Brain microvascular endothelial cell (primary cell): ENCODE measurements at regions not wholly inside any gene's neighbourhood (a gene's known extent, or its start where the extent isn't known, plus 50 kb on each side); places are given as distances from the start of the nearest gene placed in this dataset.

Source experiments
- DNase-seq: peaks from one replicate; pipeline ENCODE4 v3.0.0-alpha.2; 2020
- H3K27ac ChIP-seq: fragments of 250-450 bp; sonication (Bioruptor Pico); 2 replicates; pipeline ENCODE4 v1.5.1; 2020; ENCODE audit warnings: mild to moderate bottlenecking, moderate library complexity
- H3K27me3 ChIP-seq: fragments of 250-450 bp; sonication (Bioruptor Pico); replicated peaks from 2 replicates; pipeline ENCODE4 v1.5.1; 2020; ENCODE audit warnings: mild to moderate bottlenecking
- H3K36me3 ChIP-seq: fragments of 250-450 bp; sonication (Bioruptor Pico); replicated peaks from 2 replicates; pipeline ENCODE4 v1.5.1; 2020; ENCODE audit warnings: mild to moderate bottlenecking
- H3K4me3 ChIP-seq: 2 replicates; pipeline ENCODE4 v1.5.1; 2011; ENCODE audit warnings: low read depth, mild to moderate bottlenecking, control low read depth, low read length, moderate library complexity
- CTCF ChIP-seq: IDR thresholded peaks from 2 replicates; pipeline ENCODE4 v1.5.1; 2011; ENCODE audit warnings: low read depth, mild to moderate bottlenecking, moderate library complexity, low read length, control low read depth, inconsistent platforms; ENCODE audit errors: missing control alignments
- in situ Hi-C: cut with HindIII; loops from 2 replicates; pipeline ENCODE4 v1.10.0; 2017; ENCODE audit warnings: low sequenced_read_pairs, low pct_ligation_motif_present

DNA sequence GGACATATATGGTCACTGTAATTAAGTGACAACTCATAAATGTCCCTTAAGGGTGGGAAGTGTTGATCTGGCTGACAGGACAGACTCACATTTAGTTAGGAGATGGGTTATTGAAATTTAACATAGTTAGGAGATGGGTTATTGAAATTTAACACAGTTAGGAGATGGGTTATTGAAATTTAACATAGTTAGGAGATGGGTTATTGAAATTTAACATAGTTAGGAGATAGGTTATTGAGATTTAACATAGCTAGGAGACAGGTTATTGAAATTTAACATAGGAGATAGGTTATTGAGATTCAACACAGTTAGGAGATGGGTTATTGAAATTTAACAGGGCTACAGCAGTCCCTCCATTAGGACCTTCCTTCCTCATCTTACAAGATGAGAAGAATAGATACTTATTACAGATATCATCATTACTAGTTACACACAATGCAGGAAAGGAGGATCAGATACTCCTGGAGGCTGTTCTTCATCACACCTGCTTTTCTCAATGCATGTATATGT is 98.5 kb downstream of the MTNR1B start:
- Histone ChIP-seq H3K27me3 (no peaks in the 10 kb centered on the region), H3K4me3 (no peak overlapping the region), H3K36me3 (no peaks in the 10 kb centered on the region), H3K27ac (no peak overlapping the region)
- no peak for DNase-seq
- in situ Hi-C loops: no loop called here
- no peak for TF ChIP-seq CTCF

DNA sequence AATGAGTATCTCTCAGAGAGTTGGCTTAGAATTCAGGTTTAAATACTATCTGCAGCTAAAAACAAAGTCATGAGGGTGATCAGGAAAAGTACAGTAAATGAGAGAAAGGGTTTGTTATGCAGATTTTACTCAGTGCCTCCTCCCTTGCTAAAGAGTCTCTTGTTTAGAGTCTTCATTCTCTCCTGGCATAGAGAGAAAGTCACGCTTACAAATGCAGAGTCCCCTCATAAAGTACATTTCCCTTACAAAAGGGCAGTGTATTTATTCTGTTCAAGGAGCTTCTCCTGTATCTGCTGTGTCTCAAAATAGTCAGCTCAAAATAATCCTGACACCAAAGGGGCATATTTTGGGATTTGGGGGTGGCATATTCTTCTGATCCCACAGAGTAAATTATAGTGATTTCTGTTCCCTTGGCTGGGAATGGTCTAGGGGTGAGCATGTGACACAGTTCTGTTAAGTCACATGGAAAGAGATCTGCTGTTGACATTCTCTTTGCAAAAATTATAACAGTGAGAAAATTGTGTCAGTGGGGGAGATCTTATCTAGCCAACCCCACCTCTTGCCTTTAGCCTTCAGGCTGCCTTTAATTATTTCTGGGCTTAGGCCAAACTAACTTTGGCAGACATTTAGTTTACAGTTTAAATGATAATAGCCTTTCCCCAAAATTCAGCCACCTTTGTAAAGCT is 102.9 kb downstream of the MTNR1B start:
- H3K27me3 ChIP-seq: no peaks in the 10 kb centered on the region
- H3K27ac ChIP-seq: no peak overlapping the region
- no peak for DNase-seq
- no peak for TF ChIP-seq CTCF
- in situ Hi-C loops: no loop called here
- no peaks in the 10 kb centered on the region for H3K36me3 ChIP-seq
- H3K4me3 ChIP-seq: no peak overlapping the region

GRCh38 chr11:93073026-93073425 is 103.6 kb downstream of the MTNR1B start:
- TF ChIP-seq CTCF: no peak
- Histone ChIP-seq H3K27me3 (no peaks in the 10 kb centered on the region), H3K4me3 (no peak overlapping the region), H3K27ac (no peak overlapping the region), H3K36me3 (no peaks in the 10 kb centered on the region)
- no peak for DNase-seq
- in situ Hi-C loops: no loop called here

GRCh38 chr11:93073508-93074280 is 104.2 kb downstream of the MTNR1B start:
- in situ Hi-C loops: no loop called here
- H3K4me3 ChIP-seq: no peak overlapping the region
- no peaks in the 10 kb centered on the region for H3K27me3 ChIP-seq

DNA sequence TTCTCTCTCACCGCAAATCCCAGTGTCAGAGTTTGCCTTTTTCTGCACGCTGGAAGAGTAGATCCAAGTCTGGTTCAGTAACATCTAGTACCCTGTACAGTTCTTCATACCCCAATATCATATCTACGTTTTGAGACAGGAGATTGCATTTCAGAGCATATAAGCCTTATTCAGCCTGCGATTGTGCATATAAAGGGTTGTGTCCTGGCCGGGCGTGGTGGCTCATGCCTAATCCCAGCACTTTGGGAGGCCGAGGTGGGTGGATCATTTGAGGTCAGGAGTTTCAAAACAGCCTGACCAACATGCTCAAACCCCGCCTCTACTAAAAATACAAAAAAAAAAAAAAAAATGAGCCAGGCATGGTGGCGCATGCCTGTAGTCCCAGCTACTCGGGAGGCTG is 104.9 kb downstream of the MTNR1B start:
- in situ Hi-C loops: no loop called here
- TF ChIP-seq CTCF: no peak
- H3K27me3 ChIP-seq: no peaks in the 10 kb centered on the region

More at GRCh38 chr11:93073508-93074280, 104.2 kb downstream of the MTNR1B start:
- no peaks in the 10 kb centered on the region for H3K36me3 ChIP-seq
- TF ChIP-seq CTCF: no peak
- no peak overlapping the region for H3K27ac ChIP-seq
- no peak for DNase-seq

More for the DNA sequence above, 104.9 kb downstream of the MTNR1B start:
- Histone ChIP-seq H3K36me3 (no peaks in the 10 kb centered on the region), H3K27ac (no peak overlapping the region), H3K4me3 (no peak overlapping the region)
- DNase-seq: no peak
